Left ventricle myocardium inferior (tissue), 1 donor: ENCODE measurements at regions not wholly inside any gene's neighbourhood (a gene's known extent, or its start where the extent isn't known, plus 50 kb on each side); places are given as distances from the start of the nearest gene placed in this dataset.

Experiments used
- DNase-seq: peaks from one replicate; pipeline ENCODE4 v3.0.0-alpha.2; 2020
- H3K27ac ChIP-seq: fragments of 200-600 bp; replicated peaks from 2 replicates; pipeline ENCODE4 v1.8.0; 2021
- H3K27me3 ChIP-seq: fragments of 200-600 bp; 2 replicates; pipeline ENCODE4 v1.8.0; 2021; ENCODE audit warnings: low read depth
- H3K36me3 ChIP-seq: fragments of 200-600 bp; 2 replicates; pipeline ENCODE4 v1.8.0; 2021
- H3K4me1 ChIP-seq: fragments of 200-600 bp; 2 replicates; pipeline ENCODE4 v1.8.0; 2021
- H3K4me3 ChIP-seq: fragments of 200-600 bp; 2 replicates; pipeline ENCODE4 v1.8.0; 2021; ENCODE audit warnings: mild to moderate bottlenecking, moderate library complexity
- H3K9me3 ChIP-seq: fragments of 200-600 bp; replicated peaks from 2 replicates; pipeline ENCODE4 v1.8.0; 2021
- CTCF ChIP-seq: fragments of 200-600 bp; IDR thresholded peaks from 2 replicates; pipeline ENCODE4 v1.8.0; 2021; ENCODE audit warnings: antibody characterized with exemption, mild to moderate bottlenecking, borderline replicate concordance
- intact Hi-C: fragments of 100-400 bp; cut with micrococcal nuclease; formaldehyde crosslinking; loops from one replicate; pipeline ENCODE4 v1.11.0; 2022
- donor health status: DM: no; HTN: yes; CAD: no; lungs with severe emphysema.

DNA sequence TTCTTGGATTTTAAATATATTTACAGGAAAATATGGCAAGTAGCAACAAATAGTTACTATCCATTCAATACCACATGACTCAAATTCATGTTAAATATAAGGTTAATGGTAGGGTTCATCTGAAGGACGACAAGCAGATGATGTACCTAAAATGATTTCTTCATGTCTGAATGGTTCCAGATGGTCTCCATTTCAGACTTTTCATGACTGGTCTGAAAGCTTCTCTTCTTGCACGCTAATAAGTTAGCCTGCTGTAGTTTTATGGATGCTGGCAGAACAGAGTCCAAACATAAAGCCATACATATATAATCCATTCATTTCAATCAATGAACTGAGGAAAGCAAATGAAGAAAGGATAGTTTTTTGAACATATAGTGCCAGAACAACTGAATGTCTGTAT is 257.0 kb upstream of the MGAT4C start:
- no peak for TF ChIP-seq CTCF
- no peaks in the 10 kb centered on the region for H3K27me3 ChIP-seq
- H3K27ac ChIP-seq = no peak overlapping the region
- intact Hi-C loops = no loop called here
- no peaks in the 10 kb centered on the region for H3K36me3 ChIP-seq
- H3K4me3 ChIP-seq = no peak overlapping the region
- no peak for DNase-seq
- H3K9me3 ChIP-seq = no peaks in the 10 kb centered on the region
- no peaks in the 10 kb centered on the region for H3K4me1 ChIP-seq

- Histone ChIP-seq H3K27me3 (no peaks in the 10 kb centered on the region), H3K4me1 (no peaks in the 10 kb centered on the region), H3K4me3 (no peak overlapping the region), H3K9me3 (peaks cover 9% of the 10 kb centered on the region), H3K36me3 (no peaks in the 10 kb centered on the region), H3K27ac (no peak overlapping the region)
- no peak for TF ChIP-seq CTCF
- DNase-seq = no peak
- intact Hi-C loops = no loop called here
Measured at GRCh38 chr12:86496595-86496994, 240.4 kb upstream of the MGAT4C start.

DNA sequence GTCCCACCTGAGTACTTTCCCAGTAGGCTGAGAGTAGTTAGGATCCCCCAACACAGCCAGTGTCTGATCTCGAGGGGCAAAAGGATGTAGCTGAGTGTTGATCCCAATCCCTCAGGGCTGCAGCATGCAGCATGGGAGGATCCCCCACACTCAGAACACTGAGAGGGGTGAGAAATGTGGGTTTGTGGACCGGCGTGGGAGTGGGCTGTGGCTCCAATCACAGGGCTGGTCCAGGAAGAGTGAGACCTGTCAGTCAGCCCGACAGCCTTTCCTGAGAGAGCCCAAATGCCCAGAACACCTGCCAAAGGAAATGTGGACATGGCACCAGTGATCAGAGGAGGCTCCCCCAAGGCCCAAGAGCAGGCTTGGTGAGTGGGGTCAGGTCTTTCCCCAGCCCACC is 228.3 kb upstream of the MGAT4C start:
- no peaks in the 10 kb centered on the region for H3K4me1 ChIP-seq
- no peak for TF ChIP-seq CTCF

GRCh38 chr12:86473231-86473630 is 217.0 kb upstream of the MGAT4C start:
- H3K4me1 ChIP-seq = no peaks in the 10 kb centered on the region
- no peak for TF ChIP-seq CTCF
- H3K27me3 ChIP-seq = no peaks in the 10 kb centered on the region
- H3K36me3 ChIP-seq = no peaks in the 10 kb centered on the region
- H3K9me3 ChIP-seq = peaks cover 4% of the 10 kb centered on the region
- no peak overlapping the region for H3K27ac ChIP-seq
- intact Hi-C loops = no loop called here
- DNase-seq = no peak
- H3K4me3 ChIP-seq = no peak overlapping the region

More for the DNA sequence above, 228.3 kb upstream of the MGAT4C start:
- H3K27me3 ChIP-seq = no peaks in the 10 kb centered on the region
- no peak overlapping the region for H3K27ac ChIP-seq
- DNase-seq = no peak
- intact Hi-C loops = no loop called here
- peaks cover 7% of the 10 kb centered on the region for H3K9me3 ChIP-seq
- H3K36me3 ChIP-seq = no peaks in the 10 kb centered on the region
- no peak overlapping the region for H3K4me3 ChIP-seq

- Histone ChIP-seq H3K4me1 (no peaks in the 10 kb centered on the region), H3K27me3 (no peaks in the 10 kb centered on the region), H3K27ac (no peak overlapping the region), H3K4me3 (no peak overlapping the region), H3K36me3 (no peaks in the 10 kb centered on the region), H3K9me3 (no peaks in the 10 kb centered on the region)
- TF ChIP-seq CTCF = no peak
- intact Hi-C loops = no loop called here
- no peak for DNase-seq
Measured at GRCh38 chr12:86456776-86457175, 200.6 kb upstream of the MGAT4C start.

DNA sequence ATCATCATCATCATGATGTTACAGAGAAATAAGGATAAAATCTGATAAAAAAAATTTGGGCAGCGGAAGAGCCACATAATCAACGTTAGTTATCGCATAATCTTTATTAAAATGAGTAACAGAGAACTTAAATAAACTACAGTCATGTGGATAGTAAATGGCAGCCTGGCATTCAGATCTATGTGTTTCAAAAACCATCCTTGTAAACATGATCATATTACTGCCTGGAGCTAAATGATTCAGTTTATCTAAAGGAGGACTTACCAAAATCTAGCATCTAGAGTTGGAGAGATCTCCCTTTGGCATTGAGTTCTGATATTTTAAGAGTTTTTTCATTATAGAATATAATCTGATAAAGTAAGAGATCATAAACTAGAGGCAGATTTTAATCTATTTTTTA is 200.1 kb upstream of the MGAT4C start:
- Histone ChIP-seq H3K27ac (no peak overlapping the region), H3K9me3 (no peaks in the 10 kb centered on the region), H3K36me3 (no peaks in the 10 kb centered on the region), H3K27me3 (no peaks in the 10 kb centered on the region), H3K4me3 (no peak overlapping the region), H3K4me1 (no peaks in the 10 kb centered on the region)
- no peak for TF ChIP-seq CTCF
- DNase-seq = no peak
- intact Hi-C loops = no loop called here
